Tibial nerve (tissue), 4 donors: ENCODE measurements at regions not wholly inside any gene's neighbourhood (a gene's known extent, or its start where the extent isn't known, plus 50 kb on each side); places are given as distances from the start of the nearest gene placed in this dataset.

Experiments
- DNase-seq, 2 donors: peaks; one replicate each; pipeline ENCODE4 v3.0.0-alpha.2; 2019; ENCODE audit warnings: low spot score in 2 of 2
- H3K27ac ChIP-seq, 4 donors: fragments of 200-600 bp; sonication (generic) in 3 of 4; one replicate each; pipeline ENCODE4 v1.5.1; 2017 to 2019; ENCODE audit warnings: mild to moderate bottlenecking in 1 of 4
- H3K27me3 ChIP-seq, 2 donors: fragments of 200-600 bp; sonication (generic) in 1 of 2; one replicate each; pipeline versions ENCODE4 v1.5.1 to v1.6.0; 2017 to 2019
- H3K36me3 ChIP-seq, 3 donors: fragments of 200-600 bp; sonication (generic); one replicate each; pipeline ENCODE4 v1.5.1; 2018 to 2019
- H3K4me1 ChIP-seq, 4 donors: fragments of 200-600 bp; sonication (generic) in 3 of 4; one replicate each; pipeline ENCODE4 v1.5.1; 2017 to 2019
- H3K4me3 ChIP-seq, 4 donors: fragments of 200-600 bp; sonication (generic) in 3 of 4; one replicate each; pipeline ENCODE4 v1.5.1; 2017 to 2019; ENCODE audit warnings: mild to moderate bottlenecking in 1 of 4, moderate library complexity in 1 of 4
- H3K9me3 ChIP-seq, 4 donors: fragments of 200-600 bp; sonication (generic) in 3 of 4; one replicate each; pipeline ENCODE4 v1.5.1; 2017 to 2019
- CTCF ChIP-seq, 5 experiments: fragments of 200-600 bp in 3 of 5; fragments of 450-650 bp in 2 of 5; sonication (generic) in 3 of 5; IDR thresholded peaks; one replicate each; pipeline ENCODE4 v1.5.1; 2016 to 2019; ENCODE audit warnings: antibody characterized with exemption in 5 of 5, mild to moderate bottlenecking in 3 of 5, moderate library complexity in 2 of 5
- EP300 ChIP-seq, 2 donors: sonication (generic); formaldehyde crosslinking; IDR thresholded peaks; one replicate each; pipeline ENCODE4 v1.6.1; 2017; ENCODE audit warnings: antibody characterized with exemption in 2 of 2, mild to moderate bottlenecking in 1 of 2
- POLR2A ChIP-seq, 2 donors: fragments of 450-650 bp; IDR thresholded peaks; one replicate each; pipeline ENCODE4 v1.6.1; 2017; ENCODE audit warnings: antibody characterized with exemption in 2 of 2, mild to moderate bottlenecking in 2 of 2, moderate library complexity in 2 of 2
- WGBS, 2 donors: methylation state at CpG; one replicate each; pipeline ENCODE4 v1.1.5; 2018; 5-methylcytosine and 5-hydroxymethylcytosine counted together

GRCh38 chr10:18976696-18977251, 71.8 kb upstream of the MALRD1 start:
- no peak for DNase-seq
- H3K4me1 ChIP-seq: no peaks in the 10 kb centered on the region
- no peaks in the 10 kb centered on the region for H3K36me3 ChIP-seq
- H3K9me3 ChIP-seq: peaks cover 0 to 10% (median 0%) of the 10 kb centered on the region in 4 donors
- TF ChIP-seq POLR2A (IDR thresholded peaks at IDR 0.05): no peak
- no peak for TF ChIP-seq CTCF (IDR thresholded peaks at IDR 0.05)
- TF ChIP-seq EP300 (IDR thresholded peaks at IDR 0.05): no peak
- WGBS, 2 donors: 63 to 65% methylated on average over 4 of the region's 4 CpGs
- no peak overlapping the region for H3K27ac ChIP-seq
- no peak overlapping the region for H3K4me3 ChIP-seq
- H3K27me3 ChIP-seq: no peaks in the 10 kb centered on the region

GRCh38 chr10:18980089-18980629, 68.4 kb upstream of the MALRD1 start:
- Histone ChIP-seq H3K4me1 (no peaks in the 10 kb centered on the region), H3K9me3 (no peaks in the 10 kb centered on the region), H3K4me3 (no peak overlapping the region), H3K27ac (no peak overlapping the region), H3K27me3 (no peaks in the 10 kb centered on the region), H3K36me3 (no peaks in the 10 kb centered on the region)
- TF ChIP-seq CTCF (IDR thresholded peaks at IDR 0.05) (no peak), POLR2A (IDR thresholded peaks at IDR 0.05) (no peak), EP300 (IDR thresholded peaks at IDR 0.05) (no peak)
- 48 to 51% methylated on average over 4 of the region's 4 CpGs for WGBS, 2 donors
- no peak for DNase-seq

GRCh38 chr10:18984531-18984930, 64.1 kb upstream of the MALRD1 start:
- Histone ChIP-seq H3K27me3 (no peaks in the 10 kb centered on the region), H3K27ac (no peak overlapping the region), H3K4me3 (no peak overlapping the region), H3K4me1 (no peaks in the 10 kb centered on the region), H3K9me3 (peaks cover 0 to 17% (median 0%) of the 10 kb centered on the region in 4 donors), H3K36me3 (no peaks in the 10 kb centered on the region)
- WGBS, 2 donors: 34 to 42% methylated on average over 3 of the region's 3 CpGs
- no peak for DNase-seq
- no peak for TF ChIP-seq POLR2A (IDR thresholded peaks at IDR 0.05)
- TF ChIP-seq EP300 (IDR thresholded peaks at IDR 0.05): no peak
- TF ChIP-seq CTCF (IDR thresholded peaks at IDR 0.05): no peak

- TF ChIP-seq POLR2A (IDR thresholded peaks at IDR 0.05) (no peak), CTCF (IDR thresholded peaks at IDR 0.05) (no peak), EP300 (IDR thresholded peaks at IDR 0.05) (no peak)
Measured at GRCh38 chr10:18988338-18988737, 60.3 kb upstream of the MALRD1 start.

More at GRCh38 chr10:18988338-18988737, 60.3 kb upstream of the MALRD1 start:
- Histone ChIP-seq H3K9me3 (peaks cover 0 to 28% (median 0%) of the 10 kb centered on the region in 4 donors), H3K4me3 (no peak overlapping the region), H3K27ac (no peak overlapping the region), H3K27me3 (no peaks in the 10 kb centered on the region), H3K36me3 (no peaks in the 10 kb centered on the region), H3K4me1 (no peaks in the 10 kb centered on the region)
- no peak for DNase-seq
- WGBS, 2 donors: 92 to 93% methylated on average over 2 of the region's 2 CpGs
